GM12872 (cell line): ENCODE measurements at regions not wholly inside any gene's neighbourhood (a gene's known extent, or its start where the extent isn't known, plus 50 kb on each side); places are given as distances from the start of the nearest gene placed in this dataset.
"Not testable (repeated sequence)": the region's sequence is repeated elsewhere in the genome, so short reads cannot be mapped to it uniquely, and the experiment has no call there.

Experiments used
- CTCF ChIP-seq: IDR thresholded peaks from 3 replicates; pipeline ENCODE4 v1.5.1; 2011; ENCODE audit warnings: low read depth, mild to moderate bottlenecking, low read length, moderate library complexity; ENCODE audit not compliant: insufficient read depth

GRCh38 chr17:445839-446238 lies 93.2 kb upstream of the RPH3AL start, which contains the start of gene RFLNB:
TSS of gene RFLNB (minus strand) at chr17:445939.
- not testable (repeated sequence) for TF ChIP-seq CTCF

GRCh38 chr17:444879-445454 lies 92.4 kb upstream of the RPH3AL start:
- TF ChIP-seq CTCF: no peak

- TF ChIP-seq CTCF: no peak
These were observed 90.5 kb upstream of the RPH3AL start for GRCh38 chr17:443109-443508.

GRCh38 chr17:441155-441950 lies 88.7 kb upstream of the RPH3AL start:
- no peak for TF ChIP-seq CTCF

GRCh38 chr17:438191-438590 lies 85.6 kb upstream of the RPH3AL start:
- TF ChIP-seq CTCF: no peak

GRCh38 chr17:437545-437944 lies 84.9 kb upstream of the RPH3AL start:
- no peak for TF ChIP-seq CTCF

- TF ChIP-seq CTCF: no peak
These were observed 84.0 kb upstream of the RPH3AL start for GRCh38 chr17:436571-436970.
